ENCODE measurements at regions not wholly inside any gene's neighbourhood (a gene's known extent, or its start where the extent isn't known, plus 50 kb on each side); places are given as distances from the start of the nearest gene placed in this dataset.

DNA sequence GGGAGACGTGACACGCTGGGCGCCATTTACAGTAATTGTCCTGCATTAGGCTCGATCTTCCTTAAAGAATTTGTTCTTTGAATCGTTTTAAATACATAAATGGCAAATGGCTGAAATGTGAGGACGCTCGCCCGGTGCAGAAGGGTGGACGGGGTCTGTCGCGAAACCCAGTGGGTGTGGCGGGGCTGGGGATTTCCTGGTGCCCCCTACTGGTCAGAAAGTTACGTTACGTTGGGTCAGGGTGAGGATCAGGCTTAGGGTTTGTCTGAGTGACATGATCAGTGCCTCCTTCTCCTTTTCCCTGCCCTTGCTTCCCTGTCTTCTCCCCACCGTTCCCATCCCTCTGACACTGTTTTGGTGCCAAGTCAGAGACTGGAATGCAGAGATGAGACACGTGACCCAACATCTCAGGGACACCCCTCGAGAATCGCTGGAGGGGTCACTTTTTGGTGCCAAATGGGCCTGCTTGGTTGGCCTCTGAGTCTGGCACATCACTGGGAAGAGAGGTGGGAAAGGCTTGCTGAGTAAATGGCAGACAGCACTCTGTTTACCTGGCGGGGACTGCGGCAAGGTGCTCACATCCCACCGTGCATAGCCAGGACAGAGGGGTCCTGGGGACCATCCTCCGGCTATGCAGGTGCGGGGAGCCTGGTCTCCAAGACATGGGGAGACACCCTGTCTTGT is 1107.6 kb downstream of the BRD1 start:
- TF ChIP-seq, protein P1, sequence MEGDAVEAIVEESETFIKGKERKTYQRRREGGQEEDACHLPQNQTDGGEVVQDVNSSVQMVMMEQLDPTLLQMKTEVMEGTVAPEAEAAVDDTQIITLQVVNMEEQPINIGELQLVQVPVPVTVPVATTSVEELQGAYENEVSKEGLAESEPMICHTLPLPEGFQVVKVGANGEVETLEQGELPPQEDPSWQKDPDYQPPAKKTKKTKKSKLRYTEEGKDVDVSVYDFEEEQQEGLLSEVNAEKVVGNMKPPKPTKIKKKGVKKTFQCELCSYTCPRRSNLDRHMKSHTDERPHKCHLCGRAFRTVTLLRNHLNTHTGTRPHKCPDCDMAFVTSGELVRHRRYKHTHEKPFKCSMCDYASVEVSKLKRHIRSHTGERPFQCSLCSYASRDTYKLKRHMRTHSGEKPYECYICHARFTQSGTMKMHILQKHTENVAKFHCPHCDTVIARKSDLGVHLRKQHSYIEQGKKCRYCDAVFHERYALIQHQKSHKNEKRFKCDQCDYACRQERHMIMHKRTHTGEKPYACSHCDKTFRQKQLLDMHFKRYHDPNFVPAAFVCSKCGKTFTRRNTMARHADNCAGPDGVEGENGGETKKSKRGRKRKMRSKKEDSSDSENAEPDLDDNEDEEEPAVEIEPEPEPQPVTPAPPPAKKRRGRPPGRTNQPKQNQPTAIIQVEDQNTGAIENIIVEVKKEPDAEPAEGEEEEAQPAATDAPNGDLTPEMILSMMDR (IDR thresholded peaks at IDR 0.05) = no peak
- TF ChIP-seq EZH2 (IDR thresholded peaks at IDR 0.05; ENCODE audit: borderline replicate concordance, insufficient read depth, low read depth, low read length, poor library complexity, severe bottlenecking) = no peak
